ENCODE measurements at regions not wholly inside any gene's neighbourhood (a gene's known extent, or its start where the extent isn't known, plus 50 kb on each side); places are given as distances from the start of the nearest gene placed in this dataset.

DNA sequence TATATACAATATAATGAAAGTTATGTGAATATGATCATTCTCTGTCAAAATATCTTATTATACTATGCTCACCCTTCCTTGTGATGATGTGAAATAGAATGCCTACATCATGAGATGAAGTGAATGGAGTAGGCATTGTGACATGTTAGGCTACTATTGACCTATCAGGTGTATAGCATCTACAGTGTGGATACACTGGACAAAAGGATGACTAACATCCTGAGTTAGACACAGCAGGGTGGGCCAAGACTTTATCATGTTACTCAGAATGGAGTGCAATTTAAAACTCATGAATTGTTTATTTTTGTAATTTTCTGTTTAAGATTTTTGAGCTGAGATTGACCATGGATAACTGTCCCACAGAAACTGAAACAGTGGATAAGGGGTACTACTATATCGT, 53.4 kb upstream of the NAV3 start:
- in situ Hi-C loops (cut with MboI): no loop called here
- no TSS peak for BruUV-seq (replicated peaks)
- no peaks in the 10 kb centered on the region for H4K20me1 ChIP-seq (replicated peaks; ENCODE audit: control insufficient read depth, insufficient read depth, low read length)
- H3K9me3 ChIP-seq (replicated peaks; ENCODE audit: control insufficient read depth, insufficient read depth, low read depth, low read length): no peaks in the 10 kb centered on the region
- no peak overlapping the region for H3K4me3 ChIP-seq
- ChIA-PET POLR2A (no interaction called here), CTCF (ENCODE audit: low intra/inter-chr PET ratio) (no interaction called here)
- TF ChIP-seq, protein P1, sequence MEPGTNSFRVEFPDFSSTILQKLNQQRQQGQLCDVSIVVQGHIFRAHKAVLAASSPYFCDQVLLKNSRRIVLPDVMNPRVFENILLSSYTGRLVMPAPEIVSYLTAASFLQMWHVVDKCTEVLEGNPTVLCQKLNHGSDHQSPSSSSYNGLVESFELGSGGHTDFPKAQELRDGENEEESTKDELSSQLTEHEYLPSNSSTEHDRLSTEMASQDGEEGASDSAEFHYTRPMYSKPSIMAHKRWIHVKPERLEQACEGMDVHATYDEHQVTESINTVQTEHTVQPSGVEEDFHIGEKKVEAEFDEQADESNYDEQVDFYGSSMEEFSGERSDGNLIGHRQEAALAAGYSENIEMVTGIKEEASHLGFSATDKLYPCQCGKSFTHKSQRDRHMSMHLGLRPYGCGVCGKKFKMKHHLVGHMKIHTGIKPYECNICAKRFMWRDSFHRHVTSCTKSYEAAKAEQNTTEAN (CRISPR knock-in tag; IDR thresholded peaks at IDR 0.05): no peak
- TF ChIP-seq WHSC1 (IDR thresholded peaks at IDR 0.05; ENCODE audit: low read length) (no peak), NR4A1 (CRISPR knock-in tag; IDR thresholded peaks at IDR 0.05) (no peak), NR4A1 (tag; IDR thresholded peaks at IDR 0.05) (no peak)
- TF ChIP-seq, protein P2, sequence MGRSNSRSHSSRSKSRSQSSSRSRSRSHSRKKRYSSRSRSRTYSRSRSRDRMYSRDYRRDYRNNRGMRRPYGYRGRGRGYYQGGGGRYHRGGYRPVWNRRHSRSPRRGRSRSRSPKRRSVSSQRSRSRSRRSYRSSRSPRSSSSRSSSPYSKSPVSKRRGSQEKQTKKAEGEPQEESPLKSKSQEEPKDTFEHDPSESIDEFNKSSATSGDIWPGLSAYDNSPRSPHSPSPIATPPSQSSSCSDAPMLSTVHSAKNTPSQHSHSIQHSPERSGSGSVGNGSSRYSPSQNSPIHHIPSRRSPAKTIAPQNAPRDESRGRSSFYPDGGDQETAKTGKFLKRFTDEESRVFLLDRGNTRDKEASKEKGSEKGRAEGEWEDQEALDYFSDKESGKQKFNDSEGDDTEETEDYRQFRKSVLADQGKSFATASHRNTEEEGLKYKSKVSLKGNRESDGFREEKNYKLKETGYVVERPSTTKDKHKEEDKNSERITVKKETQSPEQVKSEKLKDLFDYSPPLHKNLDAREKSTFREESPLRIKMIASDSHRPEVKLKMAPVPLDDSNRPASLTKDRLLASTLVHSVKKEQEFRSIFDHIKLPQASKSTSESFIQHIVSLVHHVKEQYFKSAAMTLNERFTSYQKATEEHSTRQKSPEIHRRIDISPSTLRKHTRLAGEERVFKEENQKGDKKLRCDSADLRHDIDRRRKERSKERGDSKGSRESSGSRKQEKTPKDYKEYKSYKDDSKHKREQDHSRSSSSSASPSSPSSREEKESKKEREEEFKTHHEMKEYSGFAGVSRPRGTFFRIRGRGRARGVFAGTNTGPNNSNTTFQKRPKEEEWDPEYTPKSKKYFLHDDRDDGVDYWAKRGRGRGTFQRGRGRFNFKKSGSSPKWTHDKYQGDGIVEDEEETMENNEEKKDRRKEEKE (IDR thresholded peaks at IDR 0.05; ENCODE audit: borderline replicate concordance in 1 of 2, control insufficient read depth in 1 of 2, low read depth in 2 of 2, low read length in 1 of 2): no peak
- H3K9ac ChIP-seq (ENCODE audit: insufficient read depth in 1 of 2, low read depth in 2 of 2, low read length in 2 of 2): no peak overlapping the region
- no peak overlapping the region for H3K4me2 ChIP-seq (ENCODE audit: insufficient read depth, low read length)
- no peaks in the 10 kb centered on the region for H3K4me1 ChIP-seq (replicated peaks in 1 of 2; ENCODE audit: control insufficient read depth in 2 of 2, insufficient read depth in 2 of 2, low read length in 2 of 2)
- no peaks in the 10 kb centered on the region for H3K9me1 ChIP-seq (ENCODE audit: control insufficient read depth, insufficient read depth, low read length)
- no peaks in the 10 kb centered on the region for H3K79me2 ChIP-seq (ENCODE audit: control insufficient read depth, insufficient read depth, low read length)
- no peaks in the 10 kb centered on the region for H3K27me3 ChIP-seq (ENCODE audit: control insufficient read depth in 2 of 2, insufficient read depth in 2 of 2, low read length in 2 of 2)
- no peaks in the 10 kb centered on the region for H3K36me3 ChIP-seq (ENCODE audit: control insufficient read depth, insufficient read depth, low read length)
- H2AFZ ChIP-seq (ENCODE audit: low read depth, low read length): no peak overlapping the region
- H3K27ac ChIP-seq (ENCODE audit: extremely low read depth, low read depth, low read length): no peak overlapping the region
- ATAC-seq (no peak), FAIRE-seq (no peak), DNase-seq (ENCODE audit: extremely low read depth in 1 of 4, low spot score in 3 of 4) (no peak)
- intact Hi-C loops (cut with micrococcal nuclease): no loop called here
- 0% methylated on average over 1 of the region's 1 CpG for WGBS (ENCODE audit: insufficient coverage, low coverage, missing lambda C conversion rate)
